HEK293 (cell line): ENCODE measurements at regions not wholly inside any gene's neighbourhood (a gene's known extent, or its start where the extent isn't known, plus 50 kb on each side); places are given as distances from the start of the nearest gene placed in this dataset.
"Not testable (repeated sequence)": the region's sequence is repeated elsewhere in the genome, so short reads cannot be mapped to it uniquely, and the experiment has no call there.

Experiments used
- KLF1 ChIP-seq: fragments of 450-650 bp; formaldehyde crosslinking; IDR thresholded peaks from 2 replicates; pipeline ENCODE4 v1.5.1; 2016; ENCODE audit warnings: missing biosample characterization, missing genetic modification characterization
- KLF16 ChIP-seq: fragments of 450-650 bp; formaldehyde crosslinking; IDR thresholded peaks from 2 replicates; pipeline ENCODE4 v1.5.1; 2017; ENCODE audit warnings: missing biosample characterization, missing genetic modification characterization
- MYNN ChIP-seq: fragments of 450-650 bp; formaldehyde crosslinking; IDR thresholded peaks from 2 replicates; pipeline ENCODE4 v1.5.1; 2016; ENCODE audit warnings: missing biosample characterization, missing genetic modification characterization, borderline replicate concordance
- ZBTB8A ChIP-seq: fragments of 450-650 bp; formaldehyde crosslinking; IDR thresholded peaks from 2 replicates; pipeline ENCODE4 v1.5.1; 2016; ENCODE audit warnings: missing biosample characterization, missing genetic modification characterization
- ZNF501 ChIP-seq: fragments of 450-650 bp; formaldehyde crosslinking; IDR thresholded peaks from 2 replicates; pipeline ENCODE4 v1.5.1; 2016; ENCODE audit warnings: missing biosample characterization, missing genetic modification characterization
- TF ChIP-seq, protein P1 (sequence below): fragments of 450-650 bp; formaldehyde crosslinking; IDR thresholded peaks from 2 replicates; pipeline ENCODE4 v1.5.1; 2016; ENCODE audit warnings: missing biosample characterization, missing genetic modification characterization
- TF ChIP-seq, protein P2 (sequence below): fragments of 450-650 bp; formaldehyde crosslinking; IDR thresholded peaks from 2 replicates; pipeline ENCODE4 v1.5.1; 2016; ENCODE audit warnings: missing biosample characterization, missing genetic modification characterization
- TF ChIP-seq, protein P3 (sequence below): fragments of 450-650 bp; formaldehyde crosslinking; IDR thresholded peaks from 2 replicates; pipeline ENCODE4 v1.5.1; 2016; ENCODE audit warnings: missing biosample characterization, missing genetic modification characterization
- TF ChIP-seq, protein P4 (sequence below): fragments of 450-650 bp; IDR thresholded peaks from 2 replicates; pipeline ENCODE4 v1.5.1; 2018; ENCODE audit warnings: missing biosample characterization, mild to moderate bottlenecking, missing genetic modification characterization
- TF ChIP-seq, protein P5 (sequence below): fragments of 450-650 bp; formaldehyde crosslinking; IDR thresholded peaks from 2 replicates; pipeline ENCODE4 v1.5.1; 2016; ENCODE audit warnings: missing biosample characterization, missing genetic modification characterization

DNA sequence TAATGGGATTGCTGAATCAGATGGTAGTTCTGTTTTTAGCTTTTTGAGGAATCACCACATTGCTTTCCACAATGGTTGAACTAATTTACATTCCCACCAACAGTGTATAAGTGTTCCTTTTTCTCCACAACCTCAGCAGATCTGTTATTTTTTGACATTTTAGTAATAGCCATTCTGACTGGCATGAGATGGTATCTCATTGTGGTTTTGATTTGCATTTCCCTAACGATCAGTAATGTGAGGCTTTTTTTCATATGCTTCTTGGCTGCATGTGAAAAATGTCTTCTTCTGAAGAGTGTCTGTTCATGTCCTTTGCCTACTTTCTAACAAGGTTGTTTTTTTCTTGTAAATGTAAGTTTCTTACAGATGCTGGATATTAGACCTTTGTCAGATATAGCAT lies 402.4 kb downstream of the MAT2B start:
- TF ChIP-seq, protein P1, sequence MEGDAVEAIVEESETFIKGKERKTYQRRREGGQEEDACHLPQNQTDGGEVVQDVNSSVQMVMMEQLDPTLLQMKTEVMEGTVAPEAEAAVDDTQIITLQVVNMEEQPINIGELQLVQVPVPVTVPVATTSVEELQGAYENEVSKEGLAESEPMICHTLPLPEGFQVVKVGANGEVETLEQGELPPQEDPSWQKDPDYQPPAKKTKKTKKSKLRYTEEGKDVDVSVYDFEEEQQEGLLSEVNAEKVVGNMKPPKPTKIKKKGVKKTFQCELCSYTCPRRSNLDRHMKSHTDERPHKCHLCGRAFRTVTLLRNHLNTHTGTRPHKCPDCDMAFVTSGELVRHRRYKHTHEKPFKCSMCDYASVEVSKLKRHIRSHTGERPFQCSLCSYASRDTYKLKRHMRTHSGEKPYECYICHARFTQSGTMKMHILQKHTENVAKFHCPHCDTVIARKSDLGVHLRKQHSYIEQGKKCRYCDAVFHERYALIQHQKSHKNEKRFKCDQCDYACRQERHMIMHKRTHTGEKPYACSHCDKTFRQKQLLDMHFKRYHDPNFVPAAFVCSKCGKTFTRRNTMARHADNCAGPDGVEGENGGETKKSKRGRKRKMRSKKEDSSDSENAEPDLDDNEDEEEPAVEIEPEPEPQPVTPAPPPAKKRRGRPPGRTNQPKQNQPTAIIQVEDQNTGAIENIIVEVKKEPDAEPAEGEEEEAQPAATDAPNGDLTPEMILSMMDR (tag by site-specific recombination), result not testable (repeated sequence)
- TF ChIP-seq, protein P2, sequence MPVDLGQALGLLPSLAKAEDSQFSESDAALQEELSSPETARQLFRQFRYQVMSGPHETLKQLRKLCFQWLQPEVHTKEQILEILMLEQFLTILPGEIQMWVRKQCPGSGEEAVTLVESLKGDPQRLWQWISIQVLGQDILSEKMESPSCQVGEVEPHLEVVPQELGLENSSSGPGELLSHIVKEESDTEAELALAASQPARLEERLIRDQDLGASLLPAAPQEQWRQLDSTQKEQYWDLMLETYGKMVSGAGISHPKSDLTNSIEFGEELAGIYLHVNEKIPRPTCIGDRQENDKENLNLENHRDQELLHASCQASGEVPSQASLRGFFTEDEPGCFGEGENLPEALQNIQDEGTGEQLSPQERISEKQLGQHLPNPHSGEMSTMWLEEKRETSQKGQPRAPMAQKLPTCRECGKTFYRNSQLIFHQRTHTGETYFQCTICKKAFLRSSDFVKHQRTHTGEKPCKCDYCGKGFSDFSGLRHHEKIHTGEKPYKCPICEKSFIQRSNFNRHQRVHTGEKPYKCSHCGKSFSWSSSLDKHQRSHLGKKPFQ, result not testable (repeated sequence)
- TF ChIP-seq, protein P3, sequence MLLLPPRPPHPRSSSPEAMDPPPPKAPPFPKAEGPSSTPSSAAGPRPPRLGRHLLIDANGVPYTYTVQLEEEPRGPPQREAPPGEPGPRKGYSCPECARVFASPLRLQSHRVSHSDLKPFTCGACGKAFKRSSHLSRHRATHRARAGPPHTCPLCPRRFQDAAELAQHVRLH (tag by site-specific recombination), result not testable (repeated sequence)
- TF ChIP-seq MYNN; KLF1 (tag by site-specific recombination); ZNF501; ZBTB8A (tag by site-specific recombination); KLF16 (tag by site-specific recombination): not testable (repeated sequence)
- TF ChIP-seq, protein P4, sequence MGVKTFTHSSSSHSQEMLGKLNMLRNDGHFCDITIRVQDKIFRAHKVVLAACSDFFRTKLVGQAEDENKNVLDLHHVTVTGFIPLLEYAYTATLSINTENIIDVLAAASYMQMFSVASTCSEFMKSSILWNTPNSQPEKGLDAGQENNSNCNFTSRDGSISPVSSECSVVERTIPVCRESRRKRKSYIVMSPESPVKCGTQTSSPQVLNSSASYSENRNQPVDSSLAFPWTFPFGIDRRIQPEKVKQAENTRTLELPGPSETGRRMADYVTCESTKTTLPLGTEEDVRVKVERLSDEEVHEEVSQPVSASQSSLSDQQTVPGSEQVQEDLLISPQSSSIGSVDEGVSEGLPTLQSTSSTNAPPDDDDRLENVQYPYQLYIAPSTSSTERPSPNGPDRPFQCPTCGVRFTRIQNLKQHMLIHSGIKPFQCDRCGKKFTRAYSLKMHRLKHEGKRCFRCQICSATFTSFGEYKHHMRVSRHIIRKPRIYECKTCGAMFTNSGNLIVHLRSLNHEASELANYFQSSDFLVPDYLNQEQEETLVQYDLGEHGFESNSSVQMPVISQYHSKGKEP (tag by site-specific recombination), result not testable (repeated sequence)
- TF ChIP-seq, protein P5, sequence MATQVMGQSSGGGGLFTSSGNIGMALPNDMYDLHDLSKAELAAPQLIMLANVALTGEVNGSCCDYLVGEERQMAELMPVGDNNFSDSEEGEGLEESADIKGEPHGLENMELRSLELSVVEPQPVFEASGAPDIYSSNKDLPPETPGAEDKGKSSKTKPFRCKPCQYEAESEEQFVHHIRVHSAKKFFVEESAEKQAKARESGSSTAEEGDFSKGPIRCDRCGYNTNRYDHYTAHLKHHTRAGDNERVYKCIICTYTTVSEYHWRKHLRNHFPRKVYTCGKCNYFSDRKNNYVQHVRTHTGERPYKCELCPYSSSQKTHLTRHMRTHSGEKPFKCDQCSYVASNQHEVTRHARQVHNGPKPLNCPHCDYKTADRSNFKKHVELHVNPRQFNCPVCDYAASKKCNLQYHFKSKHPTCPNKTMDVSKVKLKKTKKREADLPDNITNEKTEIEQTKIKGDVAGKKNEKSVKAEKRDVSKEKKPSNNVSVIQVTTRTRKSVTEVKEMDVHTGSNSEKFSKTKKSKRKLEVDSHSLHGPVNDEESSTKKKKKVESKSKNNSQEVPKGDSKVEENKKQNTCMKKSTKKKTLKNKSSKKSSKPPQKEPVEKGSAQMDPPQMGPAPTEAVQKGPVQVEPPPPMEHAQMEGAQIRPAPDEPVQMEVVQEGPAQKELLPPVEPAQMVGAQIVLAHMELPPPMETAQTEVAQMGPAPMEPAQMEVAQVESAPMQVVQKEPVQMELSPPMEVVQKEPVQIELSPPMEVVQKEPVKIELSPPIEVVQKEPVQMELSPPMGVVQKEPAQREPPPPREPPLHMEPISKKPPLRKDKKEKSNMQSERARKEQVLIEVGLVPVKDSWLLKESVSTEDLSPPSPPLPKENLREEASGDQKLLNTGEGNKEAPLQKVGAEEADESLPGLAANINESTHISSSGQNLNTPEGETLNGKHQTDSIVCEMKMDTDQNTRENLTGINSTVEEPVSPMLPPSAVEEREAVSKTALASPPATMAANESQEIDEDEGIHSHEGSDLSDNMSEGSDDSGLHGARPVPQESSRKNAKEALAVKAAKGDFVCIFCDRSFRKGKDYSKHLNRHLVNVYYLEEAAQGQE, result not testable (repeated sequence)
